HG03139 (cell line): ENCODE measurements at regions not wholly inside any gene's neighbourhood (a gene's known extent, or its start where the extent isn't known, plus 50 kb on each side); places are given as distances from the start of the nearest gene placed in this dataset.
"Not testable (repeated sequence)": the region's sequence is repeated elsewhere in the genome, so short reads cannot be mapped to it uniquely, and the experiment has no call there.

Experiments used
- ATAC-seq: cut with Tn5 transposase; IDR thresholded peaks from one replicate; pipeline ENCODE4 v1.9.1; 2021; ENCODE audit not compliant: unreplicated experiment

GRCh38 chr2:3039188-3040065, 338.2 kb downstream of the EIPR1 start:
- ATAC-seq: no peak

GRCh38 chr2:3038636-3039035, 339.0 kb downstream of the EIPR1 start:
- ATAC-seq: no peak

GRCh38 chr2:3037196-3038194, 340.1 kb downstream of the EIPR1 start:
- no peak for ATAC-seq

GRCh38 chr2:3036432-3037125, 341.0 kb downstream of the EIPR1 start:
- ATAC-seq: no peak

GRCh38 chr2:3035385-3036050, 342.1 kb downstream of the EIPR1 start:
- ATAC-seq: no peak

- ATAC-seq: no peak
These were observed 342.8 kb downstream of the EIPR1 start for GRCh38 chr2:3034856-3035255.

GRCh38 chr2:3034396-3034795, 343.2 kb downstream of the EIPR1 start:
- no peak for ATAC-seq

GRCh38 chr2:3033315-3033714, 344.3 kb downstream of the EIPR1 start:
- no peak for ATAC-seq

GRCh38 chr2:3030791-3031190, 346.8 kb downstream of the EIPR1 start:
- ATAC-seq: not testable (repeated sequence)

GRCh38 chr2:3025984-3026383, 351.6 kb downstream of the EIPR1 start:
- ATAC-seq: no peak

- no peak for ATAC-seq
These were observed 352.4 kb downstream of the EIPR1 start for GRCh38 chr2:3025261-3025660.

- no peak for ATAC-seq
These were observed 353.1 kb downstream of the EIPR1 start for GRCh38 chr2:3024401-3024935.

- ATAC-seq: no peak
These were observed 354.1 kb downstream of the EIPR1 start for GRCh38 chr2:3023531-3023930.

GRCh38 chr2:3022841-3023372, 354.7 kb downstream of the EIPR1 start:
- no peak for ATAC-seq

- ATAC-seq: no peak
These were observed 355.9 kb downstream of the EIPR1 start for GRCh38 chr2:3021720-3022119.

GRCh38 chr2:3010001-3010400, 367.6 kb downstream of the EIPR1 start:
- ATAC-seq: no peak

GRCh38 chr2:3009483-3009882, 368.1 kb downstream of the EIPR1 start:
- no peak for ATAC-seq

- ATAC-seq: no peak
These were observed 368.6 kb downstream of the EIPR1 start for GRCh38 chr2:3009005-3009404.

GRCh38 chr2:3008561-3008960, 369.1 kb downstream of the EIPR1 start:
- ATAC-seq: no peak

GRCh38 chr2:3007135-3007534, 370.5 kb downstream of the EIPR1 start:
- no peak for ATAC-seq
